AG04450 (cell line): ENCODE measurements at regions not wholly inside any gene's neighbourhood (a gene's known extent, or its start where the extent isn't known, plus 50 kb on each side); places are given as distances from the start of the nearest gene placed in this dataset.

ENCODE experiments used
- CTCF ChIA-PET: fragments of 300-600, 350-600 bp; formaldehyde crosslinking; extraction: SDS; loops from one replicate; lab custom pipeline; 2022; ENCODE audit warnings: antibody characterized with exemption, inconsistent platforms; lab: Charles Lee
- POLR2A ChIA-PET: fragments of 350-600 bp; formaldehyde crosslinking; extraction: SDS; loops from one replicate; lab custom pipeline; 2021; ENCODE audit warnings: antibody characterized with exemption, inconsistent platforms; lab: Yijun Ruan, JAX
- DNase-seq: peaks from one replicate; pipeline ENCODE4 v3.0.0-alpha.2; 2011; ENCODE audit warnings: low read depth, low spot score
- H3K27ac ChIP-seq: one replicate; pipeline ENCODE4 v1.5.1; 2012; ENCODE audit warnings: low read depth, low read length, control low read depth
- H3K27me3 ChIP-seq: one replicate; pipeline ENCODE4 v1.6.0; 2012; ENCODE audit warnings: low read length; ENCODE audit not compliant: control insufficient read depth, insufficient read depth
- H3K4me3 ChIP-seq: 2 replicates; pipeline ENCODE4 v1.5.1; 2011; ENCODE audit warnings: mild to moderate bottlenecking, low read depth, low read length, control low read depth
- H3K9me3 ChIP-seq: 2 replicates; pipeline ENCODE4 v1.5.1; 2012; ENCODE audit warnings: low read length; ENCODE audit not compliant: control insufficient read depth, insufficient read depth
- CTCF ChIP-seq: IDR thresholded peaks from 2 replicates; pipeline ENCODE4 v1.5.1; 2011; ENCODE audit warnings: low read depth, low read length, control low read depth, inconsistent platforms

GRCh38 chr2:148567716-148568115 is 76.8 kb upstream of the EPC2 start:
- H3K27ac ChIP-seq, result no peak overlapping the region
- ChIA-PET POLR2A (interaction anchor here (0.6 kb wide), 1 partner anchor 26 kb away, joined by 7 read pairs; no protein-coding TSS in a partner anchor), CTCF (no interaction called here)
- no peak overlapping the region for H3K4me3 ChIP-seq
- DNase-seq, result no peak
- no peaks in the 10 kb centered on the region for H3K9me3 ChIP-seq
- H3K27me3 ChIP-seq, result peaks cover 2% of the 10 kb centered on the region
- no peak for TF ChIP-seq CTCF

GRCh38 chr2:148568597-148568996 is 76.0 kb upstream of the EPC2 start:
- Histone ChIP-seq H3K27ac (no peak overlapping the region), H3K4me3 (no peak overlapping the region), H3K27me3 (peaks cover 2% of the 10 kb centered on the region), H3K9me3 (no peaks in the 10 kb centered on the region)
- DNase-seq, result no peak
- TF ChIP-seq CTCF, result no peak
- ChIA-PET CTCF (no interaction called here), POLR2A (no interaction called here)

GRCh38 chr2:148569221-148569620 is 75.3 kb upstream of the EPC2 start:
- no peak overlapping the region for H3K4me3 ChIP-seq
- no peak for DNase-seq
- H3K9me3 ChIP-seq, result no peaks in the 10 kb centered on the region
- no peak for TF ChIP-seq CTCF
- H3K27ac ChIP-seq, result no peak overlapping the region
- ChIA-PET POLR2A (no interaction called here), CTCF (no interaction called here)
- H3K27me3 ChIP-seq, result peaks cover 2% of the 10 kb centered on the region

- no peaks in the 10 kb centered on the region for H3K9me3 ChIP-seq
- ChIA-PET CTCF (interaction anchor here (0.6 kb wide), 2 partner anchors 14 to 34 kb away, joined by 3 to 6 read pairs; no protein-coding TSS in a partner anchor), POLR2A (no interaction called here)
- no peak overlapping the region for H3K27ac ChIP-seq
- peaks cover 2% of the 10 kb centered on the region for H3K27me3 ChIP-seq
- TF ChIP-seq CTCF, result no peak
- H3K4me3 ChIP-seq, result no peak overlapping the region
- no peak for DNase-seq
Measured at GRCh38 chr2:148570989-148571388, 73.6 kb upstream of the EPC2 start.

GRCh38 chr2:148577845-148578492 is 66.6 kb upstream of the EPC2 start:
- H3K27me3 ChIP-seq, result peaks cover 10% of the 10 kb centered on the region
- POLR2A ChIA-PET, result no interaction called here
- no peak overlapping the region for H3K4me3 ChIP-seq
- no peak for DNase-seq
- no peak overlapping the region for H3K27ac ChIP-seq
- no peaks in the 10 kb centered on the region for H3K9me3 ChIP-seq
- CTCF ChIA-PET, result interaction anchor here (0.9 kb wide), 1 partner anchor 9 kb away, joined by 4 read pairs; no protein-coding TSS in a partner anchor
- no peak for TF ChIP-seq CTCF
